Tibial nerve (tissue), 4 donors: ENCODE measurements at regions not wholly inside any gene's neighbourhood (a gene's known extent, or its start where the extent isn't known, plus 50 kb on each side); places are given as distances from the start of the nearest gene placed in this dataset.

Experiments used
- CTCF ChIP-seq, 5 experiments: fragments of 200-600 bp in 3 of 5; fragments of 450-650 bp in 2 of 5; sonication (generic) in 3 of 5; IDR thresholded peaks; one replicate each; pipeline ENCODE4 v1.5.1; 2016 to 2019; ENCODE audit warnings: antibody characterized with exemption in 5 of 5, mild to moderate bottlenecking in 3 of 5, moderate library complexity in 2 of 5
- EP300 ChIP-seq, 2 donors: sonication (generic); formaldehyde crosslinking; IDR thresholded peaks; one replicate each; pipeline ENCODE4 v1.6.1; 2017; ENCODE audit warnings: antibody characterized with exemption in 2 of 2, mild to moderate bottlenecking in 1 of 2
- POLR2A ChIP-seq, 2 donors: fragments of 450-650 bp; IDR thresholded peaks; one replicate each; pipeline ENCODE4 v1.6.1; 2017; ENCODE audit warnings: antibody characterized with exemption in 2 of 2, mild to moderate bottlenecking in 2 of 2, moderate library complexity in 2 of 2

- TF ChIP-seq CTCF (IDR thresholded peaks at IDR 0.05) (no peak), EP300 (IDR thresholded peaks at IDR 0.05) (no peak), POLR2A (IDR thresholded peaks at IDR 0.05) (no peak)
Observed at GRCh38 chr3:163562625-163563024, 1515.7 kb downstream of the SI start.
